Ammon's horn (tissue), 1 donor: ENCODE measurements at regions not wholly inside any gene's neighbourhood (a gene's known extent, or its start where the extent isn't known, plus 50 kb on each side); places are given as distances from the start of the nearest gene placed in this dataset.
"Not testable (repeated sequence)": the region's sequence is repeated elsewhere in the genome, so short reads cannot be mapped to it uniquely, and the experiment has no call there.

ENCODE experiments used
- DNase-seq: peaks from one replicate; pipeline ENCODE4 v3.0.0-alpha.2; 2016; ENCODE audit warnings: low spot score

DNA sequence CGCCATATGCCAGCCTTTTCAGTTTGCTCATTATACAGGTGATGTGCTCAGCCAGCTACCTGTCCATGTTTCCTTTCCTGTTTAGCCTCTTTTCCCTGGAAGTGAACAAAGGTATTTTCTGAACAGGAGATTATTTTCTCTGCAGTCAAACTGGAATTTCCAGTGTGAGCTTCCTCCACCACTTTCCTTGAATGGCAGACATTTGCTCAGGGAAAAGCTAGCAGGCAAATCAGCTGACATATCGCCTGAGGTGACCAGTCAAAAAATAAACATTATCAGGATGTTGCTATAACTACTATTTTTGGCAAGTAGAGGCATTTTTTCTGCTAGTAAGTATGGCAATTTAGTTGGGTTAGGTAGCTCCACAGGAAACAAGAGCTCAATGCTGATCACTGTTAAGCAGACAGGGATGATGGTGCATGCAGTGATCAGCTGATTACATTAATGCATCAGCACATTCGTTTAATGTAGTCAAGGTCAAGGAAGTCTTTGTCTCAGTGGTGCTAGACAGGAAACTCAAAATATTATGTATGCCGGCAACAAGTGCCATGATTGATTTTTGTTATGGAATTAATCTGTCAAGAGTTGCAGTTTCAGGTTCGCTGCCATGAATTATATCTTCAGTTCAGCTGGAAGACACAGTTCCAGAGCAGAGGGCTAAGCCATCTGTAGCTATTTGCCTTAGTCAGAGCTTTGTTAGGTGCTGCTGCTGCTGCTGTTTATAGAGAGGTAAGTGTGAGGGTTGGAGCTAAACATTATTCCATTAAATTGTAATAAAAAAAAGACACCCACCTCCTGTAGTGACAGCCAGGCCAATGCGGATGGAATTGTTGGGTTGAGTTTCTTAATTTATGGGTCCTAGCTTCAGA lies 179.7 kb upstream of the ST6GALNAC5 start:
- DNase-seq, result peak; percentile 6

DNA sequence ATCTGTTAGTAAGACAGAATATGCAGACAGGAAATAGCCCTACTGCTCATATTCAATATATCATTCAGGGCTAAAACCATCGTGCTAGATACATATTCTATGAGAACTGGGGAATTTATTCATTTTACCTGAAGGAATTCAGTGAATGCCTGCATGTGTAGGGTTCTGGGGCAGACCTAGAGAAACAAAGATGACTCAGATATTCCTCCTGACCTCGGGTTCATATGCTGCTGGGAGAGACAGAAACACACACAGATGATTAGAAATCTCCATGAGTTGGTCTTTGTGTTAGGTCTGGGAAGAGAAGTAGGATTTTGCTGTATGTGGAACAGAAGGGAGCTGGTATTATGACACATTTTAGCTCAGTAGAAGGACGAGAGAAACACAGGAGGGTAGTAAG lies 176.5 kb upstream of the ST6GALNAC5 start:
- DNase-seq, result no peak

DNA sequence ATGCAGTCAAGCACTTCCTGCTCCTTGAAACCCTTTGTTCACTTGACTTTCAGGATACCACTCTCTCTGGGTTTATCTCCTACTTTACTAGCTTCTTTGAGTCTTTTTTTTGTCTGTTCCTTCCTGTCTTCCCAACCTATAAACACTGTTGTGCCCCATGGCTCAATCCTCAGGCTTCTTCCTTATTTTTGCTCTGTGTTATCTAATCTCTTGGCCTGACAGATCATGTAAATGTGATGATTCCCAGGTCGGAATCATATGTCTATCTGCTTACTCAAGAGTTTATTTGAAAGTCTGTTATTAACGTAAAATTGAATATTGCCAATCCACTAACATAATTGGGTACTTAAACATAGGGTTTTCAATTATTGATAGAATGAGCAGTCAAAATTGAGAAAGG lies 171.7 kb upstream of the ST6GALNAC5 start:
- no peak for DNase-seq

DNA sequence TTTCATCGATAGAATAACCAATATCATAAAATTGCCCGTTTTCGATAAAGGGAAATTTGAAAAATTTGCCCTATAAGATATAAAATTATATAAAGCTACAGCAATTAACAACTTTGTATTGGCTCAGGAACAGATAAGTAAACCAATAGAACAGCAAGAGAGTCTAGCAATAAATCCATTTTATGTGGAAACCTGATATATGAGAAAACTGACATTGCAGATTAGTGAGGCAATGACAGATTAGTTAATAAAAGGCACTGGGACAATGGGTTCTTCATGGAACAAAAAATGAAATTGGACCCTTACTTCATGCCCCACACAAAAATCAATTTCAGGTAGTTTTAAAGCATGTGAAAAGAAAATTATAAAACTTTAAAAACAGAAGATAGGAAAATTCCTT lies 169.9 kb upstream of the ST6GALNAC5 start:
- no peak for DNase-seq

DNA sequence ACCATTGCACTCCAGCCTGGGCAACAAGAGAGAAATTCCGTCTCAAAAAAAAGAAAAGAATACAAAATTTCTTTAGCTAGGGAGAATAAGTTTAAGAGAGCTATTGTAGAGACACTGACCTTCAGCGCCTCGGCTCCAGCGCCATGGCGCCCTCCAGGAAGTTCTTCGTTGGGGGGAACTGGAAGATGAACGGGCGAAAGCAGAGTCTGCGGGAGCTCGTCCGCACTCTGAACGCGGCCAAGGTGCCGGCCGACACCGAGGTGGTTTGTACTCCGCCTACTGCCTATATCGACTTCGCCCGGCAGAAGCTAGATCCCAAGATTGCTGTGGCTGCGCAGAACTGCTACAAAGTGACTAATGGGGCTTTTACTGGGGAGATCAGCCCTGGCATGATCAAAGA lies 167.6 kb upstream of the ST6GALNAC5 start:
- DNase-seq, result not testable (repeated sequence)

DNA sequence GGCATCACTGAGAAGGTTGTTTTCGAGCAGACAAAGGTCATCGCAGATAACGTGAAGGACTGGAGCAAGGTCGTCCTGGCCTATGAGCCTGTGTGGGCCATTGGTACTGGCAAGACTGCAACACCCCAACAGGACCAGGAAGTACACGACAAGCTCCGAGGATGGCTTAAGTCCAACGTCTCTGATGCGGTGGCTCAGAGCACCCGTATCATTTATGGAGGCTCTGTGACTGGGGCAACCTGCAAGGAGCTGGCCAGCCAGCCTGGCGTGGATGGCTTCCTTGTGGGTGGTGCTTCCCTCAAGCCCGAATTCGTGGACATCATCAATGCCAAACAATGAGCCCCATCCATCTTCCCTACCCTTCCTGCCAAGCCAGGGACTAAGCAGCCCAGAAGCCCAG lies 167.1 kb upstream of the ST6GALNAC5 start:
- DNase-seq, result not testable (repeated sequence)

DNA sequence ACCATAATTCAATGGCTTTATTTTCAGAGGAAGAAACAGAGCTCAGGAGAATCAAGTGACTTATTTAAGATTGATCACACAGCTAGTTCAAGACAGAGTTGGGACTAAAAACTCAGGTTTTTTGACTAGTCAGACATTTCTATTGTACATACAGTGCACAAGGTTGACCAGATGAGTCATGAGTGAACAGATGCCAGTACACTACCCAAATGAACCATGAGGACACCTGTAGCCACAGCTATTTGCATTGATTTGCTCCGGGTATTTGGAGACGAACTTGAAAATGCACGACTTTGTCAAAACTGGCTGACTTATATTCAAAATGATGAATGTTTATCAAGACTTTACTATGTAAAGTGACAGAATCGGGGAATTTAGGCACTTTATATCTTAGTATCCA lies 161.7 kb upstream of the ST6GALNAC5 start:
- DNase-seq, result no peak

DNA sequence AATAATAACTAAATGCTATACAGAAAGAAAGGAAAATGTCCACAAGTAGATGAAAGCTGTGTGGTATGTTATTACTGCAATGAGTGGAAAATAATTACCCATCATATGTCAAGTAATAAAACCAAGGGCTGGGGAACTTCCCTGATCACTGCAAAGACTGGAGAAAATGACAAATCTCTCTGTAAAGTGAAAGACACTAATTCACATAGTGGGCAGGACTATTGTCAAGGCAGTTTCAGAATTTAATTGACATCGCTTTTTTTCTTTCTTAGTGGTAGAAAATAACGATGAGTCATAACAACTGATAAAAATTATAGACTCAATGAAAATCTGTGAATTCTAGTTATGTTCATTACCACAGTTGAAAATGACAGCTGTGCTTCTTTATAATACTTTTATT lies 153.7 kb upstream of the ST6GALNAC5 start:
- no peak for DNase-seq

DNA sequence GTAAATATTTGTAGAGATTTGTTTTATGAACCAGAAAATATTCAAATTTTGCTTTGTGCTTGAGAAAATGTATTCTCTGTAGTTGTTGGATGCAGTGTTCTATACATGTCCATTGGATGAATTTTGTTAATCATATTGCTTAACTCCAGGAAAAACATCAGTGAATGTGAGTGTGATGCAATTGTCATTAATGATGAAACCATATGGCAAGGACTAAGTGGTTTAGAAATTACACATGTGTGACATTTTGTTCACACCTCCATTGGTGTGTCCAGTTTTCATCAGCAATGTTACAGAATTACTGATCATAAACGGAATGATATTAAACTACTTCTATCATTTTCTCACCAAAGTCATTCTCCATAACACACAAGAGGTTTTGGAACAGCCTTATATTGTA lies 151.8 kb upstream of the ST6GALNAC5 start:
- DNase-seq, result no peak

DNA sequence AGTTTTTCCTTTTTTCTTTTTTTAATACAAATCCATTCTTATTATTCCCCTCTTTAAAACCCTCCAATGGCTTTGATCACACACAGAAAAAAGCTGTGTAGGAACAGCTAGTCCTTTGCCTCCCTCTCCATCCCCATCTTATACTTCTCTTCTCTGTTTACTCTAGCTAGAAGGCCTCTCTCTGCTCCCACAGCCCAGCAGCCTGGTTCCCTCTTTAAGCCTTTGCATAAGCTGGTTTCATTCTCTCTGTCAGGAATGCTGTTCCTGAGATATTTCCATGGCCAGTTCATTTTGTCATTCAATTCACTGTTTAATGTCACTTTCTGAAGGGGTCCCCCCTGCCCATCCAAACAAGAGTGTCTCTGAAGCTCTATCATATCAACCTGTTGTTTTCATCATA lies 143.3 kb upstream of the ST6GALNAC5 start:
- DNase-seq, result no peak

DNA sequence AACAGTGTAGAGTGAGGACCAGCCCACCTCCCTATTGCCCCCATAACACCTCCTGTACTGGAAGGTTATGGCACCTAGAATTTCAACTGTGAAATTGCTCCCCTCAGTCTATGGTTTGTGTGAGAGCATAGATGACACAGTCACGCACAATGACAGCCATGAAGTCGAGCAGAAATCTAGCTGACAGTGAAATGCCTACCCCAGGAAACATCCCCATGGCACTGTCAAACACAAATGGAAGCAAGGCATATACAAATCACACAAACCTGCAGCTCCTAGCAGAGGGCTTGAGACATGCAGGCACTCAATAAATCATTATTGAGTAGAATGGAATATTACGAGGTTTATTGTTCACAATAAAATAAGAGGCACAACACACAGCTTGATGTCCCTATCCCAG lies 142.5 kb upstream of the ST6GALNAC5 start:
- no peak for DNase-seq

DNA sequence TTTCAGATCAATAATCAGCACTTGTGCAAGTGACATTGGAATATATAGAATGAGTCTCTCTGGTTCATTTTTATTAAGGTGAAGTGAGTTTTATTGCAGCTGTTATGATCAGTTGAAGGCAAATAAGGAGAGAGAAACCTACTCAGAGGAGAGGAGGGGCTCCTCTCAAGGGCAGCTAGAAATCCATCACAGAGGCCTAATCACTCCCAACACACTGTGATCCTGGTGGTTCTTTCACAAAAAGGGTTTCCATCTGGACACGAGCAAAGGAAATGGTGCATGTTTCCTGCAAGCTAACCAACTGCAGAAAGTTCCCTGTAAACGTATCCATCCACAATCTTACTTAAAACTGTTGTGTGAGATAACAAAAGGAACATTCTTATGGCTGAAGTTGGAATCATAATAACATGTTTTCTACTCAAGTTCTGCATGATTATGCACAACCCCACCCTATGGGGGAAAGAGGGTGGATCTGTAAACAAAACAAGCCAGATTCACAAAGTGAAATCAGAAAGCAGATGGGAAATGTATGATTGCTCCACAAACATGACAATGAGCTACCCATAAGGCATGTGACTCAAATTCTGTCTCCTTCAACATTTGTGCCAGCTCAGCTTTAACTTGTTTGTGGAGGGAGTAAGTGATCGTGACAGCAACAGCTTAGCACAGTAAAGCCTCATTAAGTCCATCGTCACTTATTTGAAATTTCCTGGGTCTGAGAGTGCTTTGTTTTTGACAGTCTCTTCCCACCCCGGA lies 141.2 kb upstream of the ST6GALNAC5 start:
- peak; percentile 50 for DNase-seq

DNA sequence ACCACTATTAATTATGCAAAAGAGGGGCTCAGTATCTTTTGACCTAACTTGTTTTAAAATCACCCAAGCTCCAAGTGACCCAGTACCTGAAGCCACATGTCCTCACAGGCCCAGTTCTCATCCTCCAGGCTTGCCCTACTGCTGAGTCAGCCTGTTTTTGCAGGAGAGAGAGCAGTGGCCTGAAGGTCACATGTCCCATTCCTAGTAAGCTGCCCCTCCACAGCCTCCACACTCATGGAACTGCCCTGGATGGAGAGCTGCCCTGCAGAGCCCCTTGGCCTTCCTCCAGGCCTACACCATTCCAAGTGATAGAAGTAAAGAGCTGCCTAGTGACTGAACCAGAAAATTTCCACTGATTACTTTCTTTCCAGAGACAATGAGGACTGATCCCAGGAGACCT lies 139.8 kb upstream of the ST6GALNAC5 start:
- no peak for DNase-seq

DNA sequence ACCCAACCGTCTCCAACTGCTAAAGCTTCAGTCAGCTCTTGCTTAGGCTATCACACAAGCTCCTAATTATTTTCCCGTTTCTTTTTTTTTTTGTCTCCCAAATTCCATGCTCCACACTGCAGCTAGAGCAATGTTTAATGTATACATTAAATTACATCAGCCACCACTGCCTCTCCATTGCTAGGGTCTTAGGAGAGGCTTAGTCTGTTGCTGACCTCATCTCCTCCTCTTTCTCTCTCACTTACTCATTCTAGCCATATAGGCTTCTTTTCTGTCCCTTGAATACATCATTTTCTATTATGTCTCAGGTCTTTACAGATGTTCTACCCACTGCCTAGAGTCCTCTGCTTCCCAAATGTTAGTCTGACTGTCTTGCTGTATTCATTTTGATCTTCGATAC lies 138.1 kb upstream of the ST6GALNAC5 start:
- DNase-seq, result no peak

DNA sequence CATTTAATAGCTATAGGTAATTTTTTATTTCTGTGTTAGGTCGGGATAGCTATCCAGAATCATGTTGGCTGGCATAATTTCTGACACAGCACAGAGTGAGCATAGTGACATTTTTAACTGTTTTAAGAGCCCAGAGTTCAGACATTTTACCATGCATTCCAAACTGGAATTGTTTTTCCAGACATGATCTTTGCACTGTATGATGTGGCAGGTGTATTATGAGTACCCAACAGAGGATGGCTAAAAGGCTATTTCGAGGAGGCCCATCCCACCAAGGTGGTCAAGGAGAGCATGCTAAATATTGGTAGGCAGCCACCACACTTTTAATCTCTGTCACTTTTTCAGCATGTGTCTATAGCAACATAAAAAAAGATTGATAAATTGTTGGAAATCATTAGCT lies 137.3 kb upstream of the ST6GALNAC5 start:
- no peak for DNase-seq

DNA sequence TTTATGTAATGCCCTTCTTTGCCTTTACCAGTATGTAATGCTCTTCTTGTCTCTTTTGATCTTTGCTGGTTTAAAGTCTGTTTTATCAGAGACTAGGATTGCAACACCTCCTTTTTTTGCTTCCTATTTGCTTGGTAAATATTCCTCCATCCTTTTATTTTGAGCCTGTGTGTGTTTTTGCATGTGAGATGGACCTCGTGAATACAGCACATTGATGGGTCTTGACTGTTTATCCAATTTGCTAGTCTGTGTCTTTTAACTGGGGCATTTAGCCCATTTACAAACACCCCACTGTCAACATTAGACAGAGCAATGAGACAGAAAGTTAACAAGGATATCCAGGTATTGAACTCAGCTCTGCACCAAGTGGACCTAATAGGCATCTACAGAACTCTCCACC lies 128.9 kb upstream of the ST6GALNAC5 start:
- DNase-seq, result not testable (repeated sequence)

DNA sequence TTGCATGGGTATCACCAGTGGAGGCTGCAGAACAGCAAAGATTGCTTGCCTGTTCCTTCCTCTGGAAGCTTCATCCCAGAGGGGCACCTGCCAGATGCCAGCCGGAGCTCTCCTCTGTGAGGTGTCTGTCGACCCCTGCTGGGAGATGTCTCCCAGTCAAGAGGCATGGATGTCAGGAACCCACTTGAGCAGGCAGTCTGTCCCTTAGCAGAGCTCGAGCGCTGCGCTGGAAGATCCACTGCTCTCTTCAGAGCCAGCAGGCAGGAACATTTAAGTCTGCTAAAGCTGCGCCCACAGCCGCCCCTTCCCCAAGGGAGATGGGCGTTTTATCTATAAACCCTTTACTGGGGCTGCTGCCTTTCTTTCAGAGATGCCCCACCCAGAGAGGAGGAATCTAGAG lies 126.3 kb upstream of the ST6GALNAC5 start:
- not testable (repeated sequence) for DNase-seq

DNA sequence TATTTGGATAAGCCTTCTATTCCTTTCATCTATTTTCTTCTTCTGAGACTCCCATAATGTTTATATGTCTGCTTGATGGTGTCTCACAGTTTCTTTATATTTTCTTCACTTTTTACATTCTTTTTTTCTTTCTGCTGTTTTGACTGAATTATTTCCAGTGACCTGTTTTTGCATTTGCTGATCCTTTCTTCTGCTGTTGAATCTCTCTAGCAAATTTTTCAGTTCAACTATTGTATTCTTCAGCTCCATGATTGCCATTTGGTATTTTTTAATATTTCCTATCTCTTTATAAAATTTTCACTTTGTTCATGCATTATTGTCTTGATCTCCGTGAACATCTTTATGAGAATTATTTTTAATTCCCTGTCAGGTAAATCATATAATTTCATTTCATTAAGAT lies 122.3 kb upstream of the ST6GALNAC5 start:
- DNase-seq, result no peak

DNA sequence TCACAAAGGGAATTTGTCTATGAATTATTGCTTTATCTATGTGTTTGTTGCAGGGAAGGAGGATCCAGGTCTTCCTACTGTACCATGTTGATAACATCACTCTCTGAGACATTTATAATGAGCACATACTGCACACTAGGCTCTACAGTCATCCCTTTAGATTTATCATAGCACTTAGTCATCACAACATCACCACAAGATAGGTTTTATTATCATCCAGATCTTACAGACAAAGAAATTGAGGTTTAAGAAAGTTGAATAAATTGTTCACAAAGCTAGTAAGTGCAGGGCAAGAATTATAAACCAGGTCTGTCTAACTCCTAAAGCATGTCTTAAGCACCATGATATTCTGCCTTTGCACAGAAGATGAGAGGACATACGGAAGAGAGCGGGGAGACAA lies 121.1 kb upstream of the ST6GALNAC5 start:
- DNase-seq, result no peak

DNA sequence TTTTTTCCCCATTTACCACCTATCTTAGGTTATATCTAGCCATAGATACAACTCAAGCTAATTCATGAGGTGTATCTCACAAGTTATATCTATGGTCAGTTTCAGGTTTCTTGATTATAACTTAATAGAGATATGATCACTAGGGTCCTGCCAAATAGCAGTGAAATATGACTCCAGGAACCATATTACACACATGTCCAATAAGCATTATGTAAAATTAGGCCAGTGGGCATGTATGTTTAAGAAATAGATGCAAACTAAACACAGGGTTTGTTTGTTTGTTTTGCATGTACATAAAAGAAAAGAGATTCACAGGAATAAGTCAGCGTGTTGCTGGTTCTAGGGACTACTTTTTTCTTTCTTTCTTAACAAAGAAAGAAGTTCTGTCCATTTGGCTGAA lies 112.5 kb upstream of the ST6GALNAC5 start:
- no peak for DNase-seq

DNA sequence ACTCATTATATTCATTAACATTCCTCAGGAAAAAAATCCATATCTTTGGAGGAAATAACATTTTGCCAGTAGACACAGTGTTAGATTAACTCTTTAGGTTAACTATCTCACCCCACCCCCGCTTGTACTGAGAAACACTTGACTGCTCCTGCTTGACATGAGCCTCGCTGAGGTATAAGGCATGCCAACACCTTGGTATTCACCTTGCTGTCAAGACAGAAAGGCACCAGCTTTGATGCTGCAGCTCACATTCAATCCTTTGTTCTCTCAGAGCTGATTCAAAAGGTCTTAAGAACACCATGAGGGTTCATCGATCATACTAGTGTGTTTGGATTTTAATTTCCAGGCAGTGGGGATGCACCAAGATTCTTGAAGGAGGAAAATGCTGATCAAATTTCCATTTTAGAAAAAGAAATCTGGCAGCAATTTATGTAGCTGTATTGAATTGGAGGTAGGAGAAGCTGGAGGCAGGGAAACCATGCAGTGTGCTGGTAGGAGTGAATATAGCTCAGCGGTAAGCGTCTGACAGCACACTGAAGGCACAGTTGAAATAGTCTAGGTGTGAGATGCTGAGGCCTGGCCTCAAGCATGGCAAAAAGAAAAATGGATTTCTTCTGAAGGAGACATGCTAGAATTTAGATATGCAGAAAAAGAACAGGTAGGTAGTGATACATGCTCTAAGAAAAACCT lies 108.0 kb upstream of the ST6GALNAC5 start:
- no peak for DNase-seq

DNA sequence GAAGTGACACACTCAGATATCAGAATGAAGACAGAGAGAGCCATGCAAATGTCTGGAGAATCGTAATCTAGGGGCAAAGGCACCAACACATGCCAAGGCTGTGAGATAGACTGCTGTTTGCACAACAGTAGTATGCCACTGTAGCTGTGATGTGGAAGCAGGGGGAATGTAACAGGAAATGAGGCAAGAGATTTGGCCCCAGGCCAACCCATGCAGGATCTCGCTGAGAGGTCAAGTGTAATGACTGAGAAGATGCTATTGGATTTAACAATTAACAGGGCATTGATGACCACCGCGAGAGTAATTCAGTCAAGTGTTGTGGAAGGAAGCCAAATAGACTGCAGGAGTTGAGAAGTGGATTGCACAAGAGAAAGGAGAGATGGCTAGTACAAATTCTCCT lies 107.3 kb upstream of the ST6GALNAC5 start:
- no peak for DNase-seq

DNA sequence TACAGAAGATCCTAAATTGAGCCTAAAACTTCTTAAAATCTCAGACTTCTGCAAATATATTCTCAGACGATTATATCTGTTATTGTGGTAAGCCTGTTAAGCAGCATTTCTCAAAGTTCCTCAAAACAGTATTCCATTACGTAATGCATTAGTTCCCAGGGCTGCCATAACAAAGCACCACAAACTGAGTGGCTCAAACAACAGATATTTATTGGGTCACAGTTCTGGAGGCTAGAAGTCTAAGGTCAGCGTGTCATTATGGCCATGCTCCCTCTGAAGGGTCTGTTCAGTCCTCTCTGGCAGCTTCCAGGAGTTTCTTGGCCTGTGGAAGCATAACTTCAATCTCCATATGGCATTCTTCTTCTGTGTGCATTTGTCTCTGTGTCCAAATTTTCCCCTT lies 103.5 kb upstream of the ST6GALNAC5 start:
- no peak for DNase-seq
